OCI-LY7 (cell line): ENCODE measurements at regions not wholly inside any gene's neighbourhood (a gene's known extent, or its start where the extent isn't known, plus 50 kb on each side); places are given as distances from the start of the nearest gene placed in this dataset.

Experiments
- CTCF ChIP-seq: fragments of 200-600 bp; sonication (generic); conservative IDR thresholded peaks from 2 replicates; pipeline ENCODE4 v1.5.1; 2014; ENCODE audit warnings: mild to moderate bottlenecking, antibody characterized with exemption, low read length, moderate library complexity, mixed read lengths
- EZH2phosphoT487 ChIP-seq: fragments of 200-600 bp; sonication (generic); IDR thresholded peaks from 2 replicates; pipeline ENCODE4 v1.6.1; 2018; ENCODE audit warnings: low read depth, borderline replicate concordance, mild to moderate bottlenecking, mixed run types, antibody characterized with exemption, low read length, moderate library complexity, mixed read lengths

- TF ChIP-seq CTCF (no peak), EZH2phosphoT487 (no peak)
Measured at GRCh38 chr7:39882148-39882784, 67.8 kb upstream of the CDK13 start.
